ENCODE measurements at regions not wholly inside any gene's neighbourhood (a gene's known extent, or its start where the extent isn't known, plus 50 kb on each side); places are given as distances from the start of the nearest gene placed in this dataset.
"Not testable (repeated sequence)": the region's sequence is repeated elsewhere in the genome, so short reads cannot be mapped to it uniquely, and the experiment has no call there.

DNA sequence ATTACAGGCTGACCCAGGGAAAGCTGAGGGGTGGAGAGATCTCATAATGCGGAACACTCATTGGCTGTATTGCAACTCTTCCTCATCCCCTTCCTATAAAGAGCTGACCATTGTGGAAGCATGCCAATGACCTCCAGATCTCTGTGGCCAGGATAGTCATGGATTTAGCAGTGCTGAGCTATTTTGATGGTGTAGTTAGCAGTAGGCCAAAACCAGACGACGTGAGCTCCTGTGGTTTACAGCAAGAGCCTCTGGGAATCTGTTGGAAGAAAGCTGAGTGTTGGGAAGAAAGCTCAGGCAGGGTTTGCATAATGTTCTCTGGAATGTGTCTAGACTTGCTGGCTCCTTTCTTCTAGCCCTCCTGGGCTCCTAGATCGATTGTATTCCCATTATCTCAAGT, 187.5 kb upstream of the GPC6 start:
- Histone ChIP-seq H3K36me3 (ENCODE audit: control insufficient read depth, insufficient read depth, low read length) (no peaks in the 10 kb centered on the region), H3K4me1 (ENCODE audit: control insufficient read depth, insufficient read depth, low read length) (no peaks in the 10 kb centered on the region)

DNA sequence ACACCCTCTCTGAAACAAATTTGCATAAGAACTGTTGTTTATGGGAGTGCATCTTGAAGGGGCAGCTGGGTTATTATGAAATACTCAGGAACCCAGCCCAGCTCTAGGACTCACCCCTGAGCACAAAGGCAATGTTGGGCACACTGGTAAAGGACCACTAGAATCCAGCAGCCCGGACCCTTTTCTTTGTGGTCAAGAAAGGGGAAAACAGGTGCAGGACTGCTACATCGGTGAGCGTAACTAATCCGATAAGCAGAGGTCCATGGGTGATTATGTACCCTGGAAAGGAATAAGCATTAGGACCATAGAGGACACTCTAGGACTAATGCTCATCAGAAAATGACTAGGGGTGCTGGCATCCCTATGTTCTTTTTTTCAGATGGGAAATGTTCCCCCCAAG, 185.0 kb upstream of the GPC6 start:
- not testable (repeated sequence) for H3K4me3 ChIP-seq (ENCODE audit: low read depth, low read length); H3K4me1 ChIP-seq (ENCODE audit: control insufficient read depth, insufficient read depth, low read length); H3K27ac ChIP-seq (ENCODE audit: low read depth, low read length); H3K27me3 ChIP-seq (ENCODE audit: control insufficient read depth, insufficient read depth, low read length); DNase-seq (ENCODE audit: low read depth in 4 of 6, low spot score in 6 of 6); H3K36me3 ChIP-seq (ENCODE audit: control insufficient read depth, insufficient read depth, low read length); H3K9me3 ChIP-seq (ENCODE audit: control insufficient read depth, insufficient read depth, low read length)
- 88% methylated on average over 4 of the region's 4 CpGs for whole genome bisulfite sequencing (ENCODE audit: insufficient coverage)

More for the DNA sequence above, 187.5 kb upstream of the GPC6 start:
- Histone ChIP-seq H3K27ac (ENCODE audit: low read depth, low read length) (no peak overlapping the region), H3K27me3 (ENCODE audit: control insufficient read depth, insufficient read depth, low read length) (no peaks in the 10 kb centered on the region), H3K4me3 (ENCODE audit: low read depth, low read length) (no peak overlapping the region), H3K9me3 (ENCODE audit: control insufficient read depth, insufficient read depth, low read length) (no peaks in the 10 kb centered on the region)
- no peak for DNase-seq (ENCODE audit: low read depth in 4 of 6, low spot score in 6 of 6)
- WGBS (ENCODE audit: insufficient coverage), result 84% methylated on average over 3 of the region's 4 CpGs

DNA sequence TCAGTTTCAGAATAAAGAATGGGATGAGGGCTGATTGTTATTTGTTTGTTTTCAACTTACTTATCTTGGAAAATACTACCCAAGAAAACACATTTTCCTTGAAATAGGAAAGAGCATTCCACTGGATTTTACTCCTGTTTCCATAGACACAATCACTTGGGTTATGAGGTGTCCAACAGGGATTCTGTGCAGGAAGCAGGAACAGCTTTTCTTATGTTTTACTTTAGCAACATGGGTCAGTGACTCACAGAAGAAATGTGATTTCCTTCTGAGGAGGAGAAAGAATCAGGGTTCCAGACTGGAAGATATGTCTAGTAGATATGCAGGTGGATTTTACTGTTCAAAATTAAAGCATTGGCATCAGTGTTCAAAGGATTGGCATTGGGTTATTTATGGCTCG, 180.8 kb upstream of the GPC6 start:
- H3K36me3 ChIP-seq (ENCODE audit: control insufficient read depth, insufficient read depth, low read length), result no peaks in the 10 kb centered on the region
- WGBS (ENCODE audit: insufficient coverage), result no CpG with 5 or more reads among the region's 1 CpG
- no peaks in the 10 kb centered on the region for H3K27me3 ChIP-seq (ENCODE audit: control insufficient read depth, insufficient read depth, low read length)
- no peak for DNase-seq (ENCODE audit: low read depth in 4 of 6, low spot score in 6 of 6)
- H3K27ac ChIP-seq (ENCODE audit: low read depth, low read length), result no peak overlapping the region
- no peak overlapping the region for H3K4me3 ChIP-seq (ENCODE audit: low read depth, low read length)
- H3K4me1 ChIP-seq (ENCODE audit: control insufficient read depth, insufficient read depth, low read length), result no peaks in the 10 kb centered on the region
- H3K9me3 ChIP-seq (ENCODE audit: control insufficient read depth, insufficient read depth, low read length), result no peaks in the 10 kb centered on the region

DNA sequence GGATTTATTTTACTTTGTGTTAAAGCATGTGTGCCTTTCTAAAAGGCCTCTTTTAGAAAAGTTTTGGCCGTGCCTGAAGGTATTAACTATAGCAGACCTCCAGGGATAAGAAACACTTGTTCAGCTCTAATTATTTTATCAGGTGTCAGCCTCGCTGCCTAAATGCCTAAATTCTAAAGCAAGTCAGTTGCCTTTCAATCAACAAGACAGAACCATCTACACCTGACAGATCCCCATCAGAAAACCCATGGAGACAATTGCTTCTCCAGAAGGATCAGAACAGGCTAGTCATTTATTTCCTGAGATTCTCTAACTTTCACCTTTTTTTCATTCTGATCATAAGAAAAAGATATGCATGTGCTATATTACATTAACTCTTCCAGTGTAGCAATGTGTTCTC, 171.4 kb upstream of the GPC6 start:
- DNase-seq (ENCODE audit: low read depth in 4 of 6, low spot score in 6 of 6), result no peak

DNA sequence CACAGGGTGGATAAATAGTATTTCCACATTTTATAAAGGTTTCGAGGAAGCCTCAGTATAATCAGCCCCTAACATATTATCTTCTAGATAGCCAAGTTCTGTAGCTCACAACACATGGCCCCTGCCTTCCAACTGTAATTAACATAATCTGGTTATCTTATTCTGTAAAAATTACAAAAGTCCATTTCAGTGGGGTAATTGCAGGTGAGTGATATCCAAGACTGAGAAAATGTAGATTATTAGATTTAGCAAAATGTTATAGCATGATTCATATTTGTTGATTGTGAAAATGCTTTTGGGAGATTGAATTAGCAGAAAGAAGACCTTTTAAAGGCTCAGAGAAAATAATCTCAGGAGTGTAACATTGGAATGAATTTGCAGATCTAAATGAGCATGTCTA, 168.3 kb upstream of the GPC6 start:
- H3K4me3 ChIP-seq (ENCODE audit: low read depth, low read length), result no peak overlapping the region
- no CpG with 5 or more reads among the region's 1 CpG for WGBS (ENCODE audit: insufficient coverage)
- H3K27me3 ChIP-seq (ENCODE audit: control insufficient read depth, insufficient read depth, low read length), result no peaks in the 10 kb centered on the region
- no peak for DNase-seq (ENCODE audit: low read depth in 4 of 6, low spot score in 6 of 6)
- H3K36me3 ChIP-seq (ENCODE audit: control insufficient read depth, insufficient read depth, low read length), result no peaks in the 10 kb centered on the region
- H3K4me1 ChIP-seq (ENCODE audit: control insufficient read depth, insufficient read depth, low read length), result no peaks in the 10 kb centered on the region
- H3K27ac ChIP-seq (ENCODE audit: low read depth, low read length), result no peak overlapping the region
- no peaks in the 10 kb centered on the region for H3K9me3 ChIP-seq (ENCODE audit: control insufficient read depth, insufficient read depth, low read length)

More for the DNA sequence above, 171.4 kb upstream of the GPC6 start:
- H3K4me3 ChIP-seq (ENCODE audit: low read depth, low read length), result no peak overlapping the region
- H3K4me1 ChIP-seq (ENCODE audit: control insufficient read depth, insufficient read depth, low read length), result no peaks in the 10 kb centered on the region
- 81% methylated on average over 2 of the region's 2 CpGs for WGBS (ENCODE audit: insufficient coverage)
- H3K36me3 ChIP-seq (ENCODE audit: control insufficient read depth, insufficient read depth, low read length), result no peaks in the 10 kb centered on the region
- no peak overlapping the region for H3K27ac ChIP-seq (ENCODE audit: low read depth, low read length)
- no peaks in the 10 kb centered on the region for H3K9me3 ChIP-seq (ENCODE audit: control insufficient read depth, insufficient read depth, low read length)
- H3K27me3 ChIP-seq (ENCODE audit: control insufficient read depth, insufficient read depth, low read length), result no peaks in the 10 kb centered on the region

DNA sequence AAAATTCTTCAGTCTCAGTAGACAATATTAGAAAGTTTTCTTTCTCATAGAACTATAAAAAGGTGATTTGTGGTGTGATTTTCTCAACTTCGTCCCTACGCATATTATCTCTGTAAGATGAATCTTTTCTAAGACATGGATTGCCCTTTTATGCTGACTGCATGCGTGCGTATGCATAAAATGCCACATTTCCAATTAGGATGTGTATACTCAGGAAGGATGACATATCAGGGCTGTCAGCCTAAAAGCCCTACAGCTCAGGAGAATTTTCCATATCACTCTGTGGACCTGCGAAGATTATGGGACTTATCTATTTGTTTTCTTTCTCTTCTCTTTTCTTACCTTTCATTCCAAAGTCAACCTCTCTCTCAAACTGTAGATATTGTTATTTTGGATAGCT, 166.5 kb upstream of the GPC6 start:
- Histone ChIP-seq H3K27me3 (ENCODE audit: control insufficient read depth, insufficient read depth, low read length) (no peaks in the 10 kb centered on the region), H3K9me3 (ENCODE audit: control insufficient read depth, insufficient read depth, low read length) (no peaks in the 10 kb centered on the region), H3K36me3 (ENCODE audit: control insufficient read depth, insufficient read depth, low read length) (no peaks in the 10 kb centered on the region), H3K4me1 (ENCODE audit: control insufficient read depth, insufficient read depth, low read length) (no peaks in the 10 kb centered on the region), H3K4me3 (ENCODE audit: low read depth, low read length) (no peak overlapping the region), H3K27ac (ENCODE audit: low read depth, low read length) (no peak overlapping the region)
- peak in 1 of 6 donors; percentile 26 for DNase-seq (ENCODE audit: low read depth in 4 of 6, low spot score in 6 of 6)
- 100% methylated on average over 1 of the region's 5 CpGs for WGBS (ENCODE audit: insufficient coverage)

GRCh38 chr13:93066187-93066586, 160.4 kb upstream of the GPC6 start:
- DNase-seq (ENCODE audit: low read depth in 4 of 6, low spot score in 6 of 6), result no peak
- no peak overlapping the region for H3K27ac ChIP-seq (ENCODE audit: low read depth, low read length)
- no peak overlapping the region for H3K4me3 ChIP-seq (ENCODE audit: low read depth, low read length)
- H3K4me1 ChIP-seq (ENCODE audit: control insufficient read depth, insufficient read depth, low read length), result no peaks in the 10 kb centered on the region
- no peaks in the 10 kb centered on the region for H3K36me3 ChIP-seq (ENCODE audit: control insufficient read depth, insufficient read depth, low read length)
- 100% methylated on average over 3 of the region's 4 CpGs for WGBS (ENCODE audit: insufficient coverage)
- no peaks in the 10 kb centered on the region for H3K27me3 ChIP-seq (ENCODE audit: control insufficient read depth, insufficient read depth, low read length)
- no peaks in the 10 kb centered on the region for H3K9me3 ChIP-seq (ENCODE audit: control insufficient read depth, insufficient read depth, low read length)

DNA sequence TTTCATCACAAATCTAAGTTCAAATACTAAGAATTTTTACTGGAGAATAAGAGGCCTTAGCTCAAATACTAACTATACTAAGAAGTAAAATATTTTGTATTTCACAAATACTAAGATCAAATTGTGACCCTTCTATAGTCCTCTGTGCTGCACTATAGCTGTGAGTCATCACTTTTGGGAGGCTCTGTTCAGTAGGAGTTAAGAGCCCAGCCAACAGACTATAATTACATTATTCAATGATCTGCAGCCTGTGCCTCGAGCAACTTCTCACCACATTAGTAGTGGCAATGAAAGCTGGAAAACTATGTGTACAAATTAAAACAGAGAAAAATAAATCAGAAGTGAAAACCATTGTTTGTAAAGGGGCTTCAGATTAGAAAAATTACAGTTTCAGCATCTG, 147.3 kb upstream of the GPC6 start:
- Histone ChIP-seq H3K27me3 (ENCODE audit: control insufficient read depth, insufficient read depth, low read length) (no peaks in the 10 kb centered on the region), H3K9me3 (ENCODE audit: control insufficient read depth, insufficient read depth, low read length) (no peaks in the 10 kb centered on the region), H3K4me1 (ENCODE audit: control insufficient read depth, insufficient read depth, low read length) (no peaks in the 10 kb centered on the region), H3K27ac (ENCODE audit: low read depth, low read length) (no peak overlapping the region), H3K4me3 (ENCODE audit: low read depth, low read length) (no peak overlapping the region), H3K36me3 (ENCODE audit: control insufficient read depth, insufficient read depth, low read length) (no peaks in the 10 kb centered on the region)
- WGBS (ENCODE audit: insufficient coverage), result no CpG with 5 or more reads among the region's 1 CpG
- peak in 1 of 6 donors; percentile 36 for DNase-seq (ENCODE audit: low read depth in 4 of 6, low spot score in 6 of 6)

- Histone ChIP-seq H3K9me3 (ENCODE audit: control insufficient read depth, insufficient read depth, low read length) (no peaks in the 10 kb centered on the region), H3K27me3 (ENCODE audit: control insufficient read depth, insufficient read depth, low read length) (no peaks in the 10 kb centered on the region), H3K4me1 (ENCODE audit: control insufficient read depth, insufficient read depth, low read length) (no peaks in the 10 kb centered on the region), H3K36me3 (ENCODE audit: control insufficient read depth, insufficient read depth, low read length) (no peaks in the 10 kb centered on the region), H3K27ac (ENCODE audit: low read depth, low read length) (no peak overlapping the region), H3K4me3 (ENCODE audit: low read depth, low read length) (no peak overlapping the region)
- no peak for DNase-seq (ENCODE audit: low read depth in 4 of 6, low spot score in 6 of 6)
- 79% methylated on average over 3 of the region's 4 CpGs for WGBS (ENCODE audit: insufficient coverage)
These were observed 146.4 kb upstream of the GPC6 start for GRCh38 chr13:93080166-93080565.

GRCh38 chr13:93080587-93080986, 146.0 kb upstream of the GPC6 start:
- DNase-seq (ENCODE audit: low read depth in 4 of 6, low spot score in 6 of 6), result no peak
- H3K36me3 ChIP-seq (ENCODE audit: control insufficient read depth, insufficient read depth, low read length), result no peaks in the 10 kb centered on the region
- no peaks in the 10 kb centered on the region for H3K27me3 ChIP-seq (ENCODE audit: control insufficient read depth, insufficient read depth, low read length)
- no peaks in the 10 kb centered on the region for H3K4me1 ChIP-seq (ENCODE audit: control insufficient read depth, insufficient read depth, low read length)
- WGBS (ENCODE audit: insufficient coverage), result no CpG with 5 or more reads among the region's 1 CpG
- H3K4me3 ChIP-seq (ENCODE audit: low read depth, low read length), result no peak overlapping the region
- no peak overlapping the region for H3K27ac ChIP-seq (ENCODE audit: low read depth, low read length)
- no peaks in the 10 kb centered on the region for H3K9me3 ChIP-seq (ENCODE audit: control insufficient read depth, insufficient read depth, low read length)
